ENCODE measurements at regions not wholly inside any gene's neighbourhood (a gene's known extent, or its start where the extent isn't known, plus 50 kb on each side); places are given as distances from the start of the nearest gene placed in this dataset.

GRCh38 chr13:67880916-67881315 is 650.8 kb upstream of the PCDH9 start:
- no peak for TF ChIP-seq CTCF (IDR thresholded peaks at IDR 0.05; ENCODE audit: insufficient read depth, low read length, poor library complexity, severe bottlenecking)
- TF ChIP-seq EZH2phosphoT487 (conservative IDR thresholded peaks at IDR 0.05; ENCODE audit: low read length): no peak
